WTC11 (cell line): ENCODE measurements at regions not wholly inside any gene's neighbourhood (a gene's known extent, or its start where the extent isn't known, plus 50 kb on each side); places are given as distances from the start of the nearest gene placed in this dataset.

Experiments
- ATAC-seq: fragments of 200-7000 bp; cut with Tn5 transposase; 2 replicates; pipeline ENCODE4 v1.10.0; 2021; ENCODE audit warnings: mild to moderate bottlenecking, moderate library complexity
- CTCF ChIA-PET: fragments of 300-600 bp; sonication (Branson Sonifier 250); formaldehyde crosslinking; loops from one replicate; lab custom pipeline; 2021; ENCODE audit warnings: antibody characterized with exemption; lab: Charles Lee
- POLR2A ChIA-PET: fragments of 350-600 bp; sonication (Branson Sonifier 250); formaldehyde crosslinking; loops from one replicate; lab custom pipeline; 2021; ENCODE audit warnings: antibody characterized with exemption; lab: Charles Lee
- DNase-seq: peaks from one replicate; pipeline ENCODE4 v3.0.0; 2021; ENCODE audit warnings: low spot score
- H3K27ac Mint-ChIP-seq: 2 replicates; pipeline ENCODE4 v1.8.0; 2021; ENCODE audit warnings: mixed read lengths
- H3K27me3 Mint-ChIP-seq: 2 replicates; pipeline ENCODE4 v1.8.0; 2021; ENCODE audit warnings: low read depth, mild to moderate bottlenecking, moderate library complexity, mixed read lengths
- H3K36me3 Mint-ChIP-seq: 2 replicates; pipeline ENCODE4 v1.8.0; 2021; ENCODE audit warnings: mixed read lengths
- H3K4me1 Mint-ChIP-seq: 2 replicates; pipeline ENCODE4 v1.8.0; 2022; ENCODE audit warnings: mixed read lengths
- H3K4me3 Mint-ChIP-seq: 2 replicates; pipeline ENCODE4 v1.8.0; 2021; ENCODE audit warnings: mild to moderate bottlenecking, moderate library complexity, mixed read lengths
- H3K9me3 Mint-ChIP-seq: 2 replicates; pipeline ENCODE4 v1.8.0; 2021; ENCODE audit warnings: mixed read lengths
- AR ChIP-seq: fragments of 250-450 bp; sonication (Bioruptor Pico); IDR thresholded peaks from 2 replicates; pipeline ENCODE4 v1.9.0; 2021; ENCODE audit warnings: mild to moderate bottlenecking
- E2F1 ChIP-seq: sonication (generic); formaldehyde crosslinking; IDR thresholded peaks from 2 replicates; pipeline ENCODE4 v1.8.0; 2022; ENCODE audit warnings: mild to moderate bottlenecking, missing genetic modification reagents
- ETV6 ChIP-seq: sonication (generic); formaldehyde crosslinking; IDR thresholded peaks from 2 replicates; pipeline ENCODE4 v1.8.1; 2022; ENCODE audit warnings: mild to moderate bottlenecking, missing genetic modification reagents
- HMGA2 ChIP-seq: fragments of 250-450 bp; sonication (Bioruptor Pico); IDR thresholded peaks from 2 replicates; pipeline ENCODE4 v1.4.0; 2021; ENCODE audit warnings: mild to moderate bottlenecking, moderate library complexity
- JUN ChIP-seq: sonication (generic); formaldehyde crosslinking; IDR thresholded peaks from 2 replicates; pipeline ENCODE4 v1.8.0; 2023; ENCODE audit warnings: mild to moderate bottlenecking, missing genetic modification reagents
- NFE2L1 ChIP-seq: sonication (generic); formaldehyde crosslinking; IDR thresholded peaks from 2 replicates; pipeline ENCODE4 v1.8.1; 2023; ENCODE audit warnings: missing genetic modification reagents
- PREB ChIP-seq: sonication (generic); formaldehyde crosslinking; IDR thresholded peaks from 2 replicates; pipeline ENCODE4 v1.8.1; 2022; ENCODE audit warnings: mild to moderate bottlenecking, missing genetic modification reagents, moderate library complexity, borderline replicate concordance
- TCF7 ChIP-seq: sonication (generic); formaldehyde crosslinking; IDR thresholded peaks from 2 replicates; pipeline ENCODE4 v1.8.0; 2022; ENCODE audit warnings: mild to moderate bottlenecking, low read depth, missing genetic modification reagents, moderate library complexity
- ZNF232 ChIP-seq: sonication (generic); formaldehyde crosslinking; IDR thresholded peaks from 2 replicates; pipeline ENCODE4 v1.8.0; 2022; ENCODE audit warnings: mild to moderate bottlenecking, missing genetic modification reagents
- ZNF281 ChIP-seq: sonication (generic); formaldehyde crosslinking; IDR thresholded peaks from 2 replicates; pipeline ENCODE4 v1.8.0; 2023; ENCODE audit warnings: mild to moderate bottlenecking, missing genetic modification reagents
- ZNF671 ChIP-seq: fragments of 250-450 bp; sonication (Bioruptor Pico); IDR thresholded peaks from 2 replicates; pipeline ENCODE4 v1.8.0; 2021; ENCODE audit warnings: mild to moderate bottlenecking
- TF ChIP-seq, protein P1 (sequence below): sonication (generic); formaldehyde crosslinking; IDR thresholded peaks from 2 replicates; pipeline ENCODE4 v1.8.1; 2022; ENCODE audit warnings: low read depth, missing genetic modification reagents, borderline replicate concordance
- TF ChIP-seq, protein P2 (sequence below): sonication (generic); formaldehyde crosslinking; conservative IDR thresholded peaks from 2 replicates; pipeline ENCODE4 v1.8.1; 2023; ENCODE audit warnings: mild to moderate bottlenecking, low read depth, missing genetic modification reagents, moderate library complexity
- TF ChIP-seq, protein P3 (sequence below): sonication (generic); formaldehyde crosslinking; IDR thresholded peaks from 2 replicates; pipeline ENCODE4 v1.8.1; 2023; ENCODE audit warnings: mild to moderate bottlenecking, missing genetic modification reagents, moderate library complexity

DNA sequence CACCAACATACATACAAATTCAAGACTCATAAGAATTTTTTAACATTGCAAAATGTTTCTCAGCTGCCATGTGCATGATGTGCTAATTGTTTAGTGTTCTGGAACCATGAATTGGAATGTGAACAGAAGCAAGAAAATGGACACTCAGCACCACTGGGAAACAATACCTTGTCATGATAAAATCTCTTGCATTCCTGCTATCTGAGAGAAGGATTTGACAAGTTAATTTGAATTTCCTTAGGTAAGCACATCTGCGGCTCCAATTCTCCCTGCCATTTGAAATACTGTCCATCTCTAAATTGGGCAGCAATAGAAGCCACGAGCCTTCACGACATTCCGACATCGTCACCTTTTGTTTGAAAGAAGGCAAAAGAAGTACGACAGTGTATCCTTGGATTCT lies 1104.6 kb upstream of the MAP3K7 start:
- no peaks in the 10 kb centered on the region for H3K4me1 Mint-ChIP-seq
- CTCF ChIA-PET = no interaction called here
- no peaks in the 10 kb centered on the region for H3K9me3 Mint-ChIP-seq
- no peak overlapping the region for H3K4me3 Mint-ChIP-seq
- no peaks in the 10 kb centered on the region for H3K27me3 Mint-ChIP-seq
- DNase-seq = no peak
- no peak for ATAC-seq
- H3K27ac Mint-ChIP-seq = no peak overlapping the region
- no peaks in the 10 kb centered on the region for H3K36me3 Mint-ChIP-seq
- TF ChIP-seq, protein P1, sequence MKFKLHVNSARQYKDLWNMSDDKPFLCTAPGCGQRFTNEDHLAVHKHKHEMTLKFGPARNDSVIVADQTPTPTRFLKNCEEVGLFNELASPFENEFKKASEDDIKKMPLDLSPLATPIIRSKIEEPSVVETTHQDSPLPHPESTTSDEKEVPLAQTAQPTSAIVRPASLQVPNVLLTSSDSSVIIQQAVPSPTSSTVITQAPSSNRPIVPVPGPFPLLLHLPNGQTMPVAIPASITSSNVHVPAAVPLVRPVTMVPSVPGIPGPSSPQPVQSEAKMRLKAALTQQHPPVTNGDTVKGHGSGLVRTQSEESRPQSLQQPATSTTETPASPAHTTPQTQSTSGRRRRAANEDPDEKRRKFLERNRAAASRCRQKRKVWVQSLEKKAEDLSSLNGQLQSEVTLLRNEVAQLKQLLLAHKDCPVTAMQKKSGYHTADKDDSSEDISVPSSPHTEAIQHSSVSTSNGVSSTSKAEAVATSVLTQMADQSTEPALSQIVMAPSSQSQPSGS (CRISPR knock-in tag) = no peak
- TF ChIP-seq ZNF281 (CRISPR knock-in tag) (no peak), ETV6 (CRISPR knock-in tag) (no peak), ZNF232 (no peak), E2F1 (CRISPR knock-in tag) (no peak), AR (no peak), ZNF671 (CRISPR knock-in tag) (no peak)
- POLR2A ChIA-PET = no interaction called here

DNA sequence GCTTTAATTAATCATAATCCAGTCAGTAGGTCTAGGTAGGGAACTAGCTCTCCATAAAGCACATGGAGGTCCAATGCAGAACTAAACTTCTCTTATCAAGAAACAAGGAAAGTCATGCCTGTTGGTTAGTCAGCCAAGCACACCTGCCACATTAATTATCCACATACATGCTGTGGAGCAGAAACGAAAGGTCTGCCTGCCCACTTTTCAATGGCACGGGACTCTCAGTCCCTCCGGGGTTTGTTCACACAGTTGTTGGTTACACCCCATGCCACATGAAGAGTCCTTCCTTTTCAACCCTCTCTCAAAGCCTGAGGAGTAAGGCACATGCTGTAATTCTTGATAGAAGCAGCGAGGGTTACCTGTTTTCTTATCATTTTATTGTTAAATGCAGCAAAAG lies 1096.4 kb upstream of the MAP3K7 start:
- no peak overlapping the region for H3K4me3 Mint-ChIP-seq
- H3K36me3 Mint-ChIP-seq = no peaks in the 10 kb centered on the region
- CTCF ChIA-PET = no interaction called here
- TF ChIP-seq HMGA2 (CRISPR knock-in tag) (no peak), PREB (CRISPR knock-in tag) (no peak), TCF7 (no peak), JUN (CRISPR knock-in tag) (no peak), NFE2L1 (CRISPR knock-in tag) (no peak), AR (no peak)
- TF ChIP-seq, protein P2, sequence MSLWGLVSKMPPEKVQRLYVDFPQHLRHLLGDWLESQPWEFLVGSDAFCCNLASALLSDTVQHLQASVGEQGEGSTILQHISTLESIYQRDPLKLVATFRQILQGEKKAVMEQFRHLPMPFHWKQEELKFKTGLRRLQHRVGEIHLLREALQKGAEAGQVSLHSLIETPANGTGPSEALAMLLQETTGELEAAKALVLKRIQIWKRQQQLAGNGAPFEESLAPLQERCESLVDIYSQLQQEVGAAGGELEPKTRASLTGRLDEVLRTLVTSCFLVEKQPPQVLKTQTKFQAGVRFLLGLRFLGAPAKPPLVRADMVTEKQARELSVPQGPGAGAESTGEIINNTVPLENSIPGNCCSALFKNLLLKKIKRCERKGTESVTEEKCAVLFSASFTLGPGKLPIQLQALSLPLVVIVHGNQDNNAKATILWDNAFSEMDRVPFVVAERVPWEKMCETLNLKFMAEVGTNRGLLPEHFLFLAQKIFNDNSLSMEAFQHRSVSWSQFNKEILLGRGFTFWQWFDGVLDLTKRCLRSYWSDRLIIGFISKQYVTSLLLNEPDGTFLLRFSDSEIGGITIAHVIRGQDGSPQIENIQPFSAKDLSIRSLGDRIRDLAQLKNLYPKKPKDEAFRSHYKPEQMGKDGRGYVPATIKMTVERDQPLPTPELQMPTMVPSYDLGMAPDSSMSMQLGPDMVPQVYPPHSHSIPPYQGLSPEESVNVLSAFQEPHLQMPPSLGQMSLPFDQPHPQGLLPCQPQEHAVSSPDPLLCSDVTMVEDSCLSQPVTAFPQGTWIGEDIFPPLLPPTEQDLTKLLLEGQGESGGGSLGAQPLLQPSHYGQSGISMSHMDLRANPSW = no peak
- TF ChIP-seq, protein P3, sequence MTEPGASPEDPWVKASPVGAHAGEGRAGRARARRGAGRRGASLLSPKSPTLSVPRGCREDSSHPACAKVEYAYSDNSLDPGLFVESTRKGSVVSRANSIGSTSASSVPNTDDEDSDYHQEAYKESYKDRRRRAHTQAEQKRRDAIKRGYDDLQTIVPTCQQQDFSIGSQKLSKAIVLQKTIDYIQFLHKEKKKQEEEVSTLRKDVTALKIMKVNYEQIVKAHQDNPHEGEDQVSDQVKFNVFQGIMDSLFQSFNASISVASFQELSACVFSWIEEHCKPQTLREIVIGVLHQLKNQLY (CRISPR knock-in tag) = no peak
- no peaks in the 10 kb centered on the region for H3K27me3 Mint-ChIP-seq
- no peaks in the 10 kb centered on the region for H3K9me3 Mint-ChIP-seq
- H3K4me1 Mint-ChIP-seq = peaks cover 7% of the 10 kb centered on the region
- H3K27ac Mint-ChIP-seq = no peak overlapping the region
- no peak for DNase-seq
- POLR2A ChIA-PET = no interaction called here
- ATAC-seq = no peak
